Endothelial cell of umbilical vein (primary cell): ENCODE measurements at regions not wholly inside any gene's neighbourhood (a gene's known extent, or its start where the extent isn't known, plus 50 kb on each side); places are given as distances from the start of the nearest gene placed in this dataset.

Experiments
- BruUV-seq: library from RNA; stranded (reverse); fragments of 400-500 nt; replicated peaks from 2 replicates; lab custom pipeline; 2021; lab: Mats Ljungman, UMichigan
- CTCF ChIA-PET: fragments of 300-600, 350-600 bp; sonication (Branson Sonifier 250); formaldehyde crosslinking; loops from one replicate; lab custom pipeline; 2021; ENCODE audit warnings: antibody characterized with exemption, inconsistent platforms; lab: Charles Lee
- POLR2A ChIA-PET: fragments of 300-600, 350-600 bp; sonication (Branson Sonifier 250); formaldehyde crosslinking; loops from one replicate; lab custom pipeline; 2021; ENCODE audit warnings: antibody characterized with exemption, inconsistent platforms; lab: Charles Lee
- DNase-seq: peaks from one replicate; pipeline ENCODE4 v3.0.0-alpha.2; 2011; ENCODE audit warnings: low read depth, low spot score
- FAIRE-seq: peaks from 2 replicates; lab custom pipeline; 2011; peaks lifted over from hg19 to GRCh38; lab: Jason Lieb, UNC
- H2AFZ ChIP-seq: 2 replicates; pipeline ENCODE4 v1.6.0; 2012; ENCODE audit warnings: low read depth, low read length, control low read depth, inconsistent platforms
- H3K27ac ChIP-seq: 2 replicates; pipeline ENCODE4 v1.5.1; 2011; ENCODE audit warnings: low read depth, mild to moderate bottlenecking, control low read depth, low read length, moderate library complexity; ENCODE audit not compliant: insufficient read depth
- H3K27me3 ChIP-seq, 2 experiments: 2 replicates each; pipeline versions ENCODE4 v1.6.0 to v1.6.1; 2011; ENCODE audit warnings: low read length in 2 of 2, mixed read lengths in 1 of 2; ENCODE audit not compliant: control insufficient read depth in 2 of 2, insufficient read depth in 2 of 2
- H3K36me3 ChIP-seq, 2 experiments: 2 replicates in 1 of 2; 3 replicates in 1 of 2; pipeline ENCODE4 v1.5.1; 2011; ENCODE audit warnings: low read length in 2 of 2, mild to moderate bottlenecking in 1 of 2, moderate library complexity in 1 of 2; ENCODE audit not compliant: control insufficient read depth in 2 of 2, insufficient read depth in 2 of 2; ENCODE audit errors: extremely low read depth in 1 of 2
- H3K4me1 ChIP-seq: 3 replicates; pipeline ENCODE4 v1.5.1; 2011; ENCODE audit warnings: mild to moderate bottlenecking, low read length; ENCODE audit not compliant: control insufficient read depth, insufficient read depth; ENCODE audit errors: extremely low read depth
- H3K4me2 ChIP-seq: 2 replicates; pipeline ENCODE4 v1.6.1; 2011; ENCODE audit warnings: low read length, control low read depth, mixed read lengths; ENCODE audit not compliant: insufficient read depth
- H3K4me3 ChIP-seq, 3 experiments: fragments of 200-600 bp in 1 of 3; sonication (generic), shearing (Covaris generic) in 1 of 3; replicated peaks in 1 of 3; 2 replicates each; pipeline ENCODE4 v1.5.1; 2011 to 2016; ENCODE audit warnings: control low read depth in 3 of 3, low read length in 3 of 3, mild to moderate bottlenecking in 2 of 3, inconsistent platforms in 1 of 3, low read depth in 1 of 3, moderate library complexity in 1 of 3; ENCODE audit not compliant: insufficient read depth in 1 of 3
- H3K79me2 ChIP-seq: 2 replicates; pipeline ENCODE4 v1.6.0; 2012; ENCODE audit warnings: low read length, inconsistent platforms; ENCODE audit not compliant: control insufficient read depth, insufficient read depth
- H3K9ac ChIP-seq: replicated peaks from 2 replicates; pipeline ENCODE3; 2011; ENCODE audit warnings: low read length, control low read depth; ENCODE audit not compliant: insufficient read depth; ENCODE audit errors: extremely low read depth
- H3K9me1 ChIP-seq: replicated peaks from 3 replicates; pipeline ENCODE4 v1.6.0; 2011; ENCODE audit warnings: mild to moderate bottlenecking, low read length; ENCODE audit not compliant: control insufficient read depth, insufficient read depth; ENCODE audit errors: extremely low read depth
- H3K9me3 ChIP-seq: replicated peaks from 2 replicates; pipeline ENCODE4 v1.5.1; 2012; ENCODE audit warnings: low read length, inconsistent platforms; ENCODE audit not compliant: control insufficient read depth, insufficient read depth
- H4K20me1 ChIP-seq: replicated peaks from 2 replicates; pipeline ENCODE3; 2011; ENCODE audit warnings: mild to moderate bottlenecking, low read length; ENCODE audit not compliant: control insufficient read depth, insufficient read depth; ENCODE audit errors: extremely low read depth
- EZH2 ChIP-seq: IDR thresholded peaks from 2 replicates; pipeline ENCODE4 v1.6.1; 2012; ENCODE audit warnings: borderline replicate concordance, low read depth, mild to moderate bottlenecking, moderate library complexity, low read length, inconsistent platforms; ENCODE audit not compliant: severe bottlenecking
- FOS ChIP-seq: IDR thresholded peaks from 2 replicates; pipeline ENCODE4 v1.6.1; 2011; ENCODE audit warnings: mild to moderate bottlenecking, low read length, moderate library complexity, borderline replicate concordance; ENCODE audit not compliant: insufficient read depth
- GATA2 ChIP-seq: IDR thresholded peaks from 2 replicates; pipeline ENCODE4 v1.7.0; 2011; ENCODE audit warnings: low read depth, mild to moderate bottlenecking, moderate library complexity, mixed read lengths, low read length; ENCODE audit not compliant: insufficient read length, insufficient read depth
- JUN ChIP-seq: IDR thresholded peaks from 2 replicates; pipeline ENCODE4 v1.6.1; 2011; ENCODE audit warnings: borderline replicate concordance, low read depth; ENCODE audit not compliant: insufficient read length, insufficient read depth
- MYC ChIP-seq: IDR thresholded peaks from one replicate; pipeline ENCODE4 v1.6.1; 2011; ENCODE audit warnings: mild to moderate bottlenecking, low read depth, low read length
- POLR2A ChIP-seq: IDR thresholded peaks from 2 replicates; pipeline ENCODE4 v1.6.1; 2012; ENCODE audit warnings: low read depth, mild to moderate bottlenecking, control low read depth, low read length
- POLR2AphosphoS5 ChIP-seq: IDR thresholded peaks from 2 replicates; pipeline ENCODE4 v1.6.1; 2012; ENCODE audit warnings: low read depth, mild to moderate bottlenecking, control low read depth, low read length, moderate library complexity; ENCODE audit not compliant: insufficient read depth
- dilution Hi-C: fragments of 300-500 bp; cut with MboI; formaldehyde crosslinking; loops from one replicate; pipeline ENCODE4 v1.15.0; 2019; ENCODE audit warnings: low sequenced_read_pairs; ENCODE audit not compliant: extremely low pct_ligation_motif_present
- intact Hi-C: fragments of 100-400 bp; cut with micrococcal nuclease; formaldehyde crosslinking; loops from one replicate; pipeline ENCODE4 v1.10.0; 2022
- TF ChIP-seq, protein P1 (sequence below), 2 donors: IDR thresholded peaks; 1 replicate in 1 of 2; 2 replicates in 1 of 2; pipeline ENCODE4 v1.5.1; 2011; ENCODE audit warnings: low read length in 2 of 2, mild to moderate bottlenecking in 2 of 2, moderate library complexity in 2 of 2, control low read depth in 1 of 2, inconsistent platforms in 1 of 2, low read depth in 1 of 2; ENCODE audit not compliant: insufficient read depth in 1 of 2; ENCODE audit errors: extremely low read depth in 1 of 2
- TF ChIP-seq, protein P2 (sequence below): IDR thresholded peaks from 2 replicates; pipeline ENCODE4 v1.6.1; 2011; ENCODE audit not compliant: insufficient read depth, insufficient read length

- H3K4me1 ChIP-seq: no peaks in the 10 kb centered on the region
- H3K4me2 ChIP-seq: no peak overlapping the region
- H3K9me3 ChIP-seq: no peaks in the 10 kb centered on the region
- dilution Hi-C loops: no loop called here
- TF ChIP-seq, protein P1, sequence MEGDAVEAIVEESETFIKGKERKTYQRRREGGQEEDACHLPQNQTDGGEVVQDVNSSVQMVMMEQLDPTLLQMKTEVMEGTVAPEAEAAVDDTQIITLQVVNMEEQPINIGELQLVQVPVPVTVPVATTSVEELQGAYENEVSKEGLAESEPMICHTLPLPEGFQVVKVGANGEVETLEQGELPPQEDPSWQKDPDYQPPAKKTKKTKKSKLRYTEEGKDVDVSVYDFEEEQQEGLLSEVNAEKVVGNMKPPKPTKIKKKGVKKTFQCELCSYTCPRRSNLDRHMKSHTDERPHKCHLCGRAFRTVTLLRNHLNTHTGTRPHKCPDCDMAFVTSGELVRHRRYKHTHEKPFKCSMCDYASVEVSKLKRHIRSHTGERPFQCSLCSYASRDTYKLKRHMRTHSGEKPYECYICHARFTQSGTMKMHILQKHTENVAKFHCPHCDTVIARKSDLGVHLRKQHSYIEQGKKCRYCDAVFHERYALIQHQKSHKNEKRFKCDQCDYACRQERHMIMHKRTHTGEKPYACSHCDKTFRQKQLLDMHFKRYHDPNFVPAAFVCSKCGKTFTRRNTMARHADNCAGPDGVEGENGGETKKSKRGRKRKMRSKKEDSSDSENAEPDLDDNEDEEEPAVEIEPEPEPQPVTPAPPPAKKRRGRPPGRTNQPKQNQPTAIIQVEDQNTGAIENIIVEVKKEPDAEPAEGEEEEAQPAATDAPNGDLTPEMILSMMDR (IDR thresholded peaks at IDR 0.05; ENCODE audit: extremely low read depth in 1 of 2, insufficient read depth in 1 of 2, low read depth in 1 of 2, low read length in 2 of 2): no peak
- TF ChIP-seq MYC (no peak), GATA2 (no peak), POLR2AphosphoS5 (no peak), POLR2A (no peak), JUN (no peak), EZH2 (no peak), FOS (no peak)
- TF ChIP-seq, protein P2, sequence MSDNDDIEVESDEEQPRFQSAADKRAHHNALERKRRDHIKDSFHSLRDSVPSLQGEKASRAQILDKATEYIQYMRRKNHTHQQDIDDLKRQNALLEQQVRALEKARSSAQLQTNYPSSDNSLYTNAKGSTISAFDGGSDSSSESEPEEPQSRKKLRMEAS: no peak
- H3K36me3 ChIP-seq: no peaks in the 10 kb centered on the region
- no peaks in the 10 kb centered on the region for H4K20me1 ChIP-seq
- no peak for FAIRE-seq
- ChIA-PET CTCF (no interaction called here), POLR2A (no interaction called here)
- BruUV-seq: no TSS peak
- H3K27me3 ChIP-seq: no peaks in the 10 kb centered on the region
- H3K9me1 ChIP-seq: no peaks in the 10 kb centered on the region
- H3K9ac ChIP-seq: no peak overlapping the region
- no peak overlapping the region for H3K27ac ChIP-seq
- H3K4me3 ChIP-seq: no peak overlapping the region
- intact Hi-C loops: no loop called here
- DNase-seq: no peak
- no peak overlapping the region for H2AFZ ChIP-seq
- no peaks in the 10 kb centered on the region for H3K79me2 ChIP-seq
Observed at GRCh38 chr12:111143271-111143670, 222.9 kb upstream of the MYL2 start.
